SK-N-MC (cell line): ENCODE measurements at regions not wholly inside any gene's neighbourhood (a gene's known extent, or its start where the extent isn't known, plus 50 kb on each side); places are given as distances from the start of the nearest gene placed in this dataset.

Experiments used
- EZH2 ChIP-seq: fragments of 200-600 bp; sonication (generic); IDR thresholded peaks from one replicate; pipeline ENCODE4 v1.6.1; 2017; ENCODE audit warnings: antibody characterized with exemption
- FOXP2 ChIP-seq: optimal IDR thresholded peaks from 2 replicates; pipeline ENCODE3; 2011; ENCODE audit warnings: mild to moderate bottlenecking, moderate library complexity; ENCODE audit not compliant: insufficient read depth; ENCODE audit errors: extremely low read length, control extremely low read depth
- POLR2AphosphoS5 ChIP-seq: IDR thresholded peaks from 2 replicates; pipeline ENCODE4 v1.6.1; 2012; ENCODE audit warnings: mild to moderate bottlenecking, low read depth, low read length, borderline replicate concordance

GRCh38 chr1:204802401-204803175 is 68.1 kb upstream of the NFASC start:
- TF ChIP-seq POLR2AphosphoS5 (no peak), EZH2 (no peak), FOXP2 (no peak)
